Stimulated activated CD4-positive, alpha-beta T cell treated with anti-CD3 and anti-CD28 coated beads, Interleukin-1b, Interleukin-23, amount 100 ng/mL, for 1 hour (primary cell): ENCODE measurements at regions not wholly inside any gene's neighbourhood (a gene's known extent, or its start where the extent isn't known, plus 50 kb on each side); places are given as distances from the start of the nearest gene placed in this dataset.

Source experiments
- DNase-seq, 2 donors: peaks; one replicate each; pipeline ENCODE4 v3.0.0-alpha.2; 2020; ENCODE audit warnings: low read depth in 2 of 2

GRCh38 chr3:110743984-110744383 lies 327.6 kb upstream of the NECTIN3 start:
- no peak for DNase-seq

GRCh38 chr3:110744723-110745122 lies 326.9 kb upstream of the NECTIN3 start:
- no peak for DNase-seq

GRCh38 chr3:110749006-110749405 lies 322.6 kb upstream of the NECTIN3 start:
- no peak for DNase-seq

- DNase-seq, result no peak
Observed at GRCh38 chr3:110750201-110750600, 321.4 kb upstream of the NECTIN3 start.

GRCh38 chr3:110752307-110752706 lies 319.3 kb upstream of the NECTIN3 start:
- DNase-seq, result no peak

GRCh38 chr3:110753516-110753915 lies 318.1 kb upstream of the NECTIN3 start:
- DNase-seq, result no peak

GRCh38 chr3:110754212-110754916 lies 317.3 kb upstream of the NECTIN3 start:
- DNase-seq, result no peak

- no peak for DNase-seq
Observed at GRCh38 chr3:110755345-110755744, 316.3 kb upstream of the NECTIN3 start.

- no peak for DNase-seq
Observed at GRCh38 chr3:110756705-110757104, 314.9 kb upstream of the NECTIN3 start.

GRCh38 chr3:110758208-110758607 lies 313.4 kb upstream of the NECTIN3 start:
- DNase-seq, result no peak

GRCh38 chr3:110767156-110767555 lies 304.5 kb upstream of the NECTIN3 start:
- no peak for DNase-seq

- DNase-seq, result no peak
Observed at GRCh38 chr3:110767838-110768237, 303.8 kb upstream of the NECTIN3 start.

- no peak for DNase-seq
Observed at GRCh38 chr3:110773413-110773954, 298.1 kb upstream of the NECTIN3 start.

- DNase-seq, result no peak
Observed at GRCh38 chr3:110774496-110775265, 296.9 kb upstream of the NECTIN3 start.

GRCh38 chr3:110779581-110779980 lies 292.0 kb upstream of the NECTIN3 start:
- DNase-seq, result no peak

- DNase-seq, result no peak
Observed at GRCh38 chr3:110783541-110783940, 288.1 kb upstream of the NECTIN3 start.

- DNase-seq, result no peak
Observed at GRCh38 chr3:110788794-110789193, 282.8 kb upstream of the NECTIN3 start.

- DNase-seq, result no peak
Observed at GRCh38 chr3:110789315-110789714, 282.3 kb upstream of the NECTIN3 start.

- no peak for DNase-seq
Observed at GRCh38 chr3:110790631-110791030, 281.0 kb upstream of the NECTIN3 start.

GRCh38 chr3:110791995-110792686 lies 279.5 kb upstream of the NECTIN3 start:
- no peak for DNase-seq

- no peak for DNase-seq
Observed at GRCh38 chr3:110793611-110794010, 278.0 kb upstream of the NECTIN3 start.

- no peak for DNase-seq
Observed at GRCh38 chr3:110795163-110795562, 276.5 kb upstream of the NECTIN3 start.
